GM12875 (cell line): ENCODE measurements at regions not wholly inside any gene's neighbourhood (a gene's known extent, or its start where the extent isn't known, plus 50 kb on each side); places are given as distances from the start of the nearest gene placed in this dataset.

ENCODE experiments used
- H3K4me3 ChIP-seq: one replicate; pipeline ENCODE4 v1.5.1; 2011; ENCODE audit warnings: low read depth, low read length, control low read depth
- CTCF ChIP-seq: IDR thresholded peaks from 2 replicates; pipeline ENCODE4 v1.5.1; 2011; ENCODE audit warnings: low read depth, mild to moderate bottlenecking, control low read depth, inconsistent platforms, low read length, moderate library complexity, borderline replicate concordance; ENCODE audit not compliant: insufficient read depth

- no peak for TF ChIP-seq CTCF
These were observed 283.7 kb downstream of the TLR4 start for GRCh38 chr9:117987945-117988344.

GRCh38 chr9:117992006-117992405, 287.8 kb downstream of the TLR4 start:
- H3K4me3 ChIP-seq = no peak overlapping the region
- TF ChIP-seq CTCF = no peak

More at GRCh38 chr9:117987945-117988344, 283.7 kb downstream of the TLR4 start:
- H3K4me3 ChIP-seq = no peak overlapping the region

GRCh38 chr9:118000581-118000980, 296.4 kb downstream of the TLR4 start:
- no peak for TF ChIP-seq CTCF
- H3K4me3 ChIP-seq = no peak overlapping the region

- no peak for TF ChIP-seq CTCF
- no peak overlapping the region for H3K4me3 ChIP-seq
These were observed 299.0 kb downstream of the TLR4 start for GRCh38 chr9:118003240-118003639.

GRCh38 chr9:118008246-118008645, 304.0 kb downstream of the TLR4 start:
- H3K4me3 ChIP-seq = no peak overlapping the region

GRCh38 chr9:118009614-118010013, 305.4 kb downstream of the TLR4 start:
- TF ChIP-seq CTCF = no peak
- no peak overlapping the region for H3K4me3 ChIP-seq

More at GRCh38 chr9:118008246-118008645, 304.0 kb downstream of the TLR4 start:
- no peak for TF ChIP-seq CTCF

- TF ChIP-seq CTCF = no peak
- H3K4me3 ChIP-seq = no peak overlapping the region
These were observed 313.5 kb downstream of the TLR4 start for GRCh38 chr9:118017607-118018122.
